Keratinocyte (primary cell): ENCODE measurements at regions not wholly inside any gene's neighbourhood (a gene's known extent, or its start where the extent isn't known, plus 50 kb on each side); places are given as distances from the start of the nearest gene placed in this dataset.

Experiments
- DNase-seq: peaks from one replicate; pipeline ENCODE4 v3.0.0-alpha.2; 2011; ENCODE audit warnings: low read depth, missing footprints, low spot score
- FAIRE-seq: peaks from 2 replicates; lab custom pipeline; 2011; peaks lifted over from hg19 to GRCh38; lab: Jason Lieb, UNC
- H2AFZ ChIP-seq: 2 replicates; pipeline ENCODE4 v1.6.0; 2012; ENCODE audit warnings: low read length, control low read depth, inconsistent platforms; ENCODE audit not compliant: control insufficient read depth
- H3K27ac ChIP-seq: 2 replicates; pipeline ENCODE4 v1.5.1; 2011; ENCODE audit warnings: low read length; ENCODE audit not compliant: control insufficient read depth, insufficient read depth
- H3K27me3 ChIP-seq: 3 replicates; pipeline ENCODE4 v1.6.0; 2011; ENCODE audit warnings: low read length; ENCODE audit not compliant: control insufficient read depth, insufficient read depth; ENCODE audit errors: extremely low read depth
- H3K36me3 ChIP-seq, 2 experiments: 2 replicates in 1 of 2; 3 replicates in 1 of 2; pipeline ENCODE4 v1.5.1; 2011; ENCODE audit warnings: low read length in 2 of 2, mild to moderate bottlenecking in 1 of 2; ENCODE audit not compliant: control insufficient read depth in 2 of 2, insufficient read depth in 2 of 2; ENCODE audit errors: extremely low read depth in 1 of 2
- H3K4me1 ChIP-seq: 3 replicates; pipeline ENCODE4 v1.5.1; 2011; ENCODE audit warnings: low read length; ENCODE audit not compliant: control insufficient read depth, insufficient read depth; ENCODE audit errors: extremely low read depth
- H3K4me2 ChIP-seq: 3 replicates; pipeline ENCODE4 v1.6.0; 2011; ENCODE audit warnings: low read depth, low read length; ENCODE audit not compliant: control insufficient read depth, insufficient read depth; ENCODE audit errors: extremely low read depth
- H3K4me3 ChIP-seq, 3 experiments: fragments of 200-600 bp in 1 of 3; sonication (generic) in 1 of 3; 2 replicates in 2 of 3; 3 replicates in 1 of 3; pipeline ENCODE4 v1.5.1; 2011 to 2016; ENCODE audit warnings: low read length in 3 of 3, mild to moderate bottlenecking in 3 of 3, control low read depth in 2 of 3, inconsistent platforms in 1 of 3, low read depth in 1 of 3, mixed read lengths in 1 of 3, mixed run types in 1 of 3, moderate library complexity in 1 of 3; ENCODE audit not compliant: control insufficient read depth in 2 of 3, insufficient read depth in 2 of 3; ENCODE audit errors: extremely low read depth in 1 of 3
- H3K79me2 ChIP-seq: 2 replicates; pipeline ENCODE4 v1.6.0; 2012; ENCODE audit warnings: low read length; ENCODE audit not compliant: control insufficient read depth, insufficient read depth
- H3K9ac ChIP-seq: 3 replicates; pipeline ENCODE4 v1.6.0; 2011; ENCODE audit warnings: low read length; ENCODE audit not compliant: control insufficient read depth, insufficient read depth; ENCODE audit errors: extremely low read depth
- H3K9me1 ChIP-seq: 3 replicates; pipeline ENCODE4 v1.6.0; 2011; ENCODE audit warnings: low read length; ENCODE audit not compliant: control insufficient read depth, insufficient read depth; ENCODE audit errors: extremely low read depth
- H3K9me3 ChIP-seq: 2 replicates; pipeline ENCODE4 v1.5.1; 2012; ENCODE audit warnings: low read depth, low read length; ENCODE audit not compliant: control insufficient read depth
- H4K20me1 ChIP-seq: 3 replicates; pipeline ENCODE4 v1.6.0; 2011; ENCODE audit warnings: low read length; ENCODE audit not compliant: control insufficient read depth, insufficient read depth; ENCODE audit errors: extremely low read depth
- CTCF ChIP-seq, 3 experiments: IDR thresholded peaks in 1 of 3; conservative IDR thresholded peaks in 1 of 3; optimal IDR thresholded peaks in 1 of 3; 2 replicates in 2 of 3; 3 replicates in 1 of 3; pipeline versions ENCODE3 to v1.5.1; 2011; ENCODE audit warnings: low read length in 3 of 3, mild to moderate bottlenecking in 3 of 3, moderate library complexity in 2 of 3, control low read depth in 1 of 3, inconsistent platforms in 1 of 3; ENCODE audit not compliant: insufficient read depth in 2 of 3; ENCODE audit errors: extremely low read depth in 1 of 3
- EZH2 ChIP-seq: IDR thresholded peaks from one replicate; pipeline ENCODE4 v1.6.1; 2012; ENCODE audit warnings: inconsistent platforms, mild to moderate bottlenecking, low read length, moderate library complexity
- dilution Hi-C: fragments of 300-500 bp; cut with MboI; formaldehyde crosslinking; loops from one replicate; pipeline ENCODE4 v1.7.0; 2020; ENCODE audit warnings: low sequenced_read_pairs; ENCODE audit not compliant: extremely low pct_ligation_motif_present

- H3K27ac ChIP-seq, result no peak overlapping the region
- H4K20me1 ChIP-seq, result no peaks in the 10 kb centered on the region
- H3K4me3 ChIP-seq, result no peak overlapping the region
- no peaks in the 10 kb centered on the region for H3K36me3 ChIP-seq
- no peak overlapping the region for H3K4me2 ChIP-seq
- H3K9ac ChIP-seq, result no peak overlapping the region
- H3K4me1 ChIP-seq, result no peaks in the 10 kb centered on the region
- H2AFZ ChIP-seq, result no peak overlapping the region
- no peak for TF ChIP-seq CTCF (optimal IDR thresholded peaks at IDR 0.05 in 1 of 3, IDR thresholded peaks at IDR 0.05 in 1 of 3, conservative IDR thresholded peaks at IDR 0.05 in 1 of 3; ENCODE audit: extremely low read depth in 1 of 3, insufficient read depth in 2 of 3, low read length in 3 of 3)
- no peaks in the 10 kb centered on the region for H3K27me3 ChIP-seq
- H3K79me2 ChIP-seq, result no peaks in the 10 kb centered on the region
- no peaks in the 10 kb centered on the region for H3K9me3 ChIP-seq
- DNase-seq (no peak), FAIRE-seq (no peak)
- no peaks in the 10 kb centered on the region for H3K9me1 ChIP-seq
- dilution Hi-C loops, result no loop called here
Observed at GRCh38 chr4:177901786-177902185, 459.5 kb upstream of the AGA start.

GRCh38 chr4:177902386-177902785 is 460.1 kb upstream of the AGA start:
- Histone ChIP-seq H3K9me1 (no peaks in the 10 kb centered on the region), H4K20me1 (no peaks in the 10 kb centered on the region), H2AFZ (no peak overlapping the region), H3K79me2 (no peaks in the 10 kb centered on the region), H3K27ac (no peak overlapping the region), H3K4me2 (no peak overlapping the region), H3K9ac (no peak overlapping the region), H3K36me3 (no peaks in the 10 kb centered on the region), H3K27me3 (no peaks in the 10 kb centered on the region), H3K4me3 (no peak overlapping the region), H3K4me1 (no peaks in the 10 kb centered on the region), H3K9me3 (no peaks in the 10 kb centered on the region)
- DNase-seq, result no peak
- TF ChIP-seq EZH2 (no peak), CTCF (optimal IDR thresholded peaks at IDR 0.05 in 1 of 3, IDR thresholded peaks at IDR 0.05 in 1 of 3, conservative IDR thresholded peaks at IDR 0.05 in 1 of 3; ENCODE audit: extremely low read depth in 1 of 3, insufficient read depth in 2 of 3, low read length in 3 of 3) (no peak)
- FAIRE-seq, result no peak
- dilution Hi-C loops, result no loop called here
